K562 (cell line): ENCODE measurements at regions not wholly inside any gene's neighbourhood (a gene's known extent, or its start where the extent isn't known, plus 50 kb on each side); places are given as distances from the start of the nearest gene placed in this dataset.

Source experiments
- ARID3A ChIP-seq: IDR thresholded peaks from 2 replicates; pipeline ENCODE4 v1.6.1; 2012; ENCODE audit warnings: low read depth, low read length, improper control_type of control experiment, borderline replicate concordance
- COPS2 ChIP-seq: fragments of 450-650 bp; conservative IDR thresholded peaks from 2 replicates; pipeline ENCODE4 v1.6.1; 2016; ENCODE audit warnings: mild to moderate bottlenecking, moderate library complexity
- CREB1 ChIP-seq, 2 experiments: sonication (generic) in 1 of 2; formaldehyde crosslinking in 1 of 2; IDR thresholded peaks; 2 replicates each; pipeline versions ENCODE4 v1.6.1 to v1.8.0; 2012 to 2022; ENCODE audit warnings: inconsistent platforms in 1 of 2, mild to moderate bottlenecking in 1 of 2, missing genetic modification reagents in 1 of 2, moderate library complexity in 1 of 2
- DPF2 ChIP-seq: fragments of 450-650 bp; IDR thresholded peaks from 2 replicates; pipeline ENCODE4 v1.6.1; 2016
- E2F5 ChIP-seq: sonication (generic); formaldehyde crosslinking; IDR thresholded peaks from 2 replicates; pipeline ENCODE4 v1.8.0; 2022; ENCODE audit warnings: mild to moderate bottlenecking, missing genetic modification reagents
- ETS2 ChIP-seq: IDR thresholded peaks from 2 replicates; pipeline ENCODE4 v1.6.1; 2016; ENCODE audit warnings: borderline replicate concordance, missing genetic modification characterization, mild to moderate bottlenecking, moderate library complexity, missing compliant biosample characterization; ENCODE audit not compliant: poor library complexity, severe bottlenecking
- FOSL1 ChIP-seq: fragments of 200-800 bp; sonication (Bioruptor generic); conservative IDR thresholded peaks from 2 replicates; pipeline ENCODE4 v1.6.1; 2016; ENCODE audit warnings: missing genetic modification characterization, missing compliant biosample characterization
- GABPB1 ChIP-seq: sonication (generic); formaldehyde crosslinking; IDR thresholded peaks from 2 replicates; pipeline ENCODE4 v1.8.0; 2022; ENCODE audit warnings: mild to moderate bottlenecking, missing genetic modification reagents
- HLTF ChIP-seq: fragments of 450-650 bp; IDR thresholded peaks from 2 replicates; pipeline ENCODE4 v1.6.1; 2016
- HNRNPL ChIP-seq: fragments of 200-400 bp; formaldehyde crosslinking; IDR thresholded peaks from 2 replicates; pipeline ENCODE4 v1.6.1; 2017; ENCODE audit warnings: low read depth, mild to moderate bottlenecking, low read length
- KHSRP ChIP-seq: fragments of 450-650 bp; IDR thresholded peaks from 2 replicates; pipeline ENCODE4 v1.6.1; 2017
- NR2F6 ChIP-seq: fragments of 450-650 bp; formaldehyde crosslinking; IDR thresholded peaks from 2 replicates; pipeline ENCODE4 v1.4.0; 2020; ENCODE audit warnings: mild to moderate bottlenecking
- POLR2AphosphoS5 ChIP-seq: IDR thresholded peaks from 2 replicates; pipeline ENCODE4 v1.6.1; 2011; ENCODE audit warnings: mild to moderate bottlenecking, low read depth, low read length, moderate library complexity; ENCODE audit not compliant: control insufficient read depth, insufficient read depth
- RBM15 ChIP-seq: fragments of 200-400 bp; formaldehyde crosslinking; IDR thresholded peaks from 2 replicates; pipeline ENCODE4 v1.6.1; 2018; ENCODE audit warnings: mild to moderate bottlenecking, low read length, moderate library complexity; ENCODE audit not compliant: insufficient read depth
- ZFP1 ChIP-seq: fragments of 450-650 bp; formaldehyde crosslinking; IDR thresholded peaks from 2 replicates; pipeline ENCODE4 v1.4.0; 2020; ENCODE audit warnings: mild to moderate bottlenecking, mixed read lengths
- ZFPM2 ChIP-seq: fragments of 250-450 bp; sonication (Bioruptor Pico); IDR thresholded peaks from 2 replicates; pipeline ENCODE4 v1.5.1; 2022; ENCODE audit warnings: mild to moderate bottlenecking
- ZNF707 ChIP-seq: fragments of 250-450 bp; sonication (Bioruptor Pico); conservative IDR thresholded peaks from 2 replicates; pipeline ENCODE4 v1.8.0; 2022; ENCODE audit warnings: inconsistent platforms, mild to moderate bottlenecking, moderate library complexity
- TF ChIP-seq, protein P1 (sequence below): fragments of 250-450 bp; sonication (Bioruptor Pico); IDR thresholded peaks from 2 replicates; pipeline ENCODE4 v1.8.0; 2021; ENCODE audit warnings: moderate library complexity, mild to moderate bottlenecking, inconsistent platforms
- TF ChIP-seq, protein P2 (sequence below): fragments of 450-650 bp; IDR thresholded peaks from 2 replicates; pipeline ENCODE4 v1.7.1; 2018; ENCODE audit warnings: mild to moderate bottlenecking, low read depth; ENCODE audit not compliant: partially characterized antibody
- TF ChIP-seq, protein P3 (sequence below): sonication (generic); formaldehyde crosslinking; IDR thresholded peaks from 2 replicates; pipeline ENCODE4 v1.8.1; 2023; ENCODE audit warnings: mild to moderate bottlenecking, missing genetic modification reagents

DNA sequence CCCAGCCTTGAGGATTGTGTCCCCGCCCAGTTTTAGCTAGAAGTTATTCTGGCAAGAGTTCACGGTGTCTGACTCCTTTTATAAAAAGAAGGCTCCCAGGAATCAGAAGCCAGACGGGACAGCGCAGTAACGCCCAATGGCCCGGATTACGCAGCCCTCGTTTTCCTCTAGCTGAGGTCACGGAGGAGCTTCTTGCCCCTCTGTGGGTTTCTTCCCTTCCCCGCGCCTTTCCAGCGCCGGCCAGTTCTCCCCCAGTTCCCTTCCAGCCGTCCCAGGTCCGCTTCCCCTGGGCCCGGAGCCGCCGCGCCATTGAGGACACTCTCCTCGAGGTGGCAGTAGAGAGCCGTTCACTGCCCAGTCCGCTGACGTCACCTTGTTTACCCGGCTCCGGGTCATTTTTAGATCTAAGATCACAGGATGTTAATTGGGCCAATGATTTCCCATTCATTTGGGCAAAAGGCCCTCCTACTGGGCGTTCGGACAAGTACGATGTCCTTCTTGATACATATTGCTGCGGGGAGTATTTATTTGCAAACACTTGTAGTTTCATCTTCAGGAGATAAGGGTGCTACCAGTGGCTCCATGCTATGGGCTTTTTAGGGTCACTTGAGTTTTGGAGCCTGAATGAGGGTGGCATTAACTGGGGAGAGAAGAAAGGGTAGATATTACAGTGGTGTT, 81.5 kb upstream of the PPM1B start (continued):
- TF ChIP-seq ARID3A (peak; percentile 57; the same call in 1 of the 2 replicates), ZFPM2 (CRISPR knock-in tag) (no peak), FOSL1 (tag) (peak; percentile 69), COPS2 (no peak), POLR2AphosphoS5 (no peak), DPF2 (peak; percentile 52; the same call in 1 of the 2 replicates), ZFP1 (CRISPR knock-in tag) (no peak), ETS2 (no peak), KHSRP (no peak), CREB1 (IDR thresholded peaks at IDR 0.05) (peak; percentile 78), CREB1 (CRISPR knock-in tag; IDR thresholded peaks at IDR 0.05) (peak; percentile 85), RBM15 (no peak), HNRNPL (no peak), E2F5 (CRISPR knock-in tag) (0 out of 2 replicates have a peak, but pooled peaks have one; percentile 49), ZNF707 (CRISPR knock-in tag) (peak; percentile 91), GABPB1 (CRISPR knock-in tag) (0 out of 2 replicates have a peak, but pooled peaks have one; percentile 19), HLTF (no peak), NR2F6 (CRISPR knock-in tag) (no peak)
- TF ChIP-seq, protein P1, sequence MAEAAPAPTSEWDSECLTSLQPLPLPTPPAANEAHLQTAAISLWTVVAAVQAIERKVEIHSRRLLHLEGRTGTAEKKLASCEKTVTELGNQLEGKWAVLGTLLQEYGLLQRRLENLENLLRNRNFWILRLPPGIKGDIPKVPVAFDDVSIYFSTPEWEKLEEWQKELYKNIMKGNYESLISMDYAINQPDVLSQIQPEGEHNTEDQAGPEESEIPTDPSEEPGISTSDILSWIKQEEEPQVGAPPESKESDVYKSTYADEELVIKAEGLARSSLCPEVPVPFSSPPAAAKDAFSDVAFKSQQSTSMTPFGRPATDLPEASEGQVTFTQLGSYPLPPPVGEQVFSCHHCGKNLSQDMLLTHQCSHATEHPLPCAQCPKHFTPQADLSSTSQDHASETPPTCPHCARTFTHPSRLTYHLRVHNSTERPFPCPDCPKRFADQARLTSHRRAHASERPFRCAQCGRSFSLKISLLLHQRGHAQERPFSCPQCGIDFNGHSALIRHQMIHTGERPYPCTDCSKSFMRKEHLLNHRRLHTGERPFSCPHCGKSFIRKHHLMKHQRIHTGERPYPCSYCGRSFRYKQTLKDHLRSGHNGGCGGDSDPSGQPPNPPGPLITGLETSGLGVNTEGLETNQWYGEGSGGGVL = no peak
- TF ChIP-seq, protein P2, sequence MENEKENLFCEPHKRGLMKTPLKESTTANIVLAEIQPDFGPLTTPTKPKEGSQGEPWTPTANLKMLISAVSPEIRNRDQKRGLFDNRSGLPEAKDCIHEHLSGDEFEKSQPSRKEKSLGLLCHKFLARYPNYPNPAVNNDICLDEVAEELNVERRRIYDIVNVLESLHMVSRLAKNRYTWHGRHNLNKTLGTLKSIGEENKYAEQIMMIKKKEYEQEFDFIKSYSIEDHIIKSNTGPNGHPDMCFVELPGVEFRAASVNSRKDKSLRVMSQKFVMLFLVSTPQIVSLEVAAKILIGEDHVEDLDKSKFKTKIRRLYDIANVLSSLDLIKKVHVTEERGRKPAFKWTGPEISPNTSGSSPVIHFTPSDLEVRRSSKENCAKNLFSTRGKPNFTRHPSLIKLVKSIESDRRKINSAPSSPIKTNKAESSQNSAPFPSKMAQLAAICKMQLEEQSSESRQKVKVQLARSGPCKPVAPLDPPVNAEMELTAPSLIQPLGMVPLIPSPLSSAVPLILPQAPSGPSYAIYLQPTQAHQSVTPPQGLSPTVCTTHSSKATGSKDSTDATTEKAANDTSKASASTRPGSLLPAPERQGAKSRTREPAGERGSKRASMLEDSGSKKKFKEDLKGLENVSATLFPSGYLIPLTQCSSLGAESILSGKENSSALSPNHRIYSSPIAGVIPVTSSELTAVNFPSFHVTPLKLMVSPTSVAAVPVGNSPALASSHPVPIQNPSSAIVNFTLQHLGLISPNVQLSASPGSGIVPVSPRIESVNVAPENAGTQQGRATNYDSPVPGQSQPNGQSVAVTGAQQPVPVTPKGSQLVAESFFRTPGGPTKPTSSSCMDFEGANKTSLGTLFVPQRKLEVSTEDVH = no peak
- TF ChIP-seq, protein P3, sequence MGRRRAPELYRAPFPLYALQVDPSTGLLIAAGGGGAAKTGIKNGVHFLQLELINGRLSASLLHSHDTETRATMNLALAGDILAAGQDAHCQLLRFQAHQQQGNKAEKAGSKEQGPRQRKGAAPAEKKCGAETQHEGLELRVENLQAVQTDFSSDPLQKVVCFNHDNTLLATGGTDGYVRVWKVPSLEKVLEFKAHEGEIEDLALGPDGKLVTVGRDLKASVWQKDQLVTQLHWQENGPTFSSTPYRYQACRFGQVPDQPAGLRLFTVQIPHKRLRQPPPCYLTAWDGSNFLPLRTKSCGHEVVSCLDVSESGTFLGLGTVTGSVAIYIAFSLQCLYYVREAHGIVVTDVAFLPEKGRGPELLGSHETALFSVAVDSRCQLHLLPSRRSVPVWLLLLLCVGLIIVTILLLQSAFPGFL (CRISPR knock-in tag) = 0 out of 2 replicates have a peak, but pooled peaks have one; percentile 56
